ENCODE measurements at regions not wholly inside any gene's neighbourhood (a gene's known extent, or its start where the extent isn't known, plus 50 kb on each side); places are given as distances from the start of the nearest gene placed in this dataset.
"Not testable (repeated sequence)": the region's sequence is repeated elsewhere in the genome, so short reads cannot be mapped to it uniquely, and the experiment has no call there.

GRCh38 chr11:98289617-98290263, 731.0 kb upstream of the CNTN5 start:
- no peaks in the 10 kb centered on the region for H3K9me3 ChIP-seq
- H3K4me1 ChIP-seq = no peaks in the 10 kb centered on the region
- no peaks in the 10 kb centered on the region for H3K27me3 ChIP-seq
- no peak for TF ChIP-seq EP300 (IDR thresholded peaks at IDR 0.05)
- no peak for TF ChIP-seq POLR2AphosphoS5 (IDR thresholded peaks at IDR 0.05)
- TF ChIP-seq, protein P1, sequence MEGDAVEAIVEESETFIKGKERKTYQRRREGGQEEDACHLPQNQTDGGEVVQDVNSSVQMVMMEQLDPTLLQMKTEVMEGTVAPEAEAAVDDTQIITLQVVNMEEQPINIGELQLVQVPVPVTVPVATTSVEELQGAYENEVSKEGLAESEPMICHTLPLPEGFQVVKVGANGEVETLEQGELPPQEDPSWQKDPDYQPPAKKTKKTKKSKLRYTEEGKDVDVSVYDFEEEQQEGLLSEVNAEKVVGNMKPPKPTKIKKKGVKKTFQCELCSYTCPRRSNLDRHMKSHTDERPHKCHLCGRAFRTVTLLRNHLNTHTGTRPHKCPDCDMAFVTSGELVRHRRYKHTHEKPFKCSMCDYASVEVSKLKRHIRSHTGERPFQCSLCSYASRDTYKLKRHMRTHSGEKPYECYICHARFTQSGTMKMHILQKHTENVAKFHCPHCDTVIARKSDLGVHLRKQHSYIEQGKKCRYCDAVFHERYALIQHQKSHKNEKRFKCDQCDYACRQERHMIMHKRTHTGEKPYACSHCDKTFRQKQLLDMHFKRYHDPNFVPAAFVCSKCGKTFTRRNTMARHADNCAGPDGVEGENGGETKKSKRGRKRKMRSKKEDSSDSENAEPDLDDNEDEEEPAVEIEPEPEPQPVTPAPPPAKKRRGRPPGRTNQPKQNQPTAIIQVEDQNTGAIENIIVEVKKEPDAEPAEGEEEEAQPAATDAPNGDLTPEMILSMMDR (IDR thresholded peaks at IDR 0.05) = no peak
- TF ChIP-seq POLR2A (IDR thresholded peaks at IDR 0.05) = no peak
- H3K4me3 ChIP-seq = no peak overlapping the region
- no peak overlapping the region for H3K27ac ChIP-seq
- no peaks in the 10 kb centered on the region for H3K36me3 ChIP-seq
- no peak for DNase-seq
- intact Hi-C loops (cut with DNase I) = no loop called here
- WGBS, 2 donors = 61 to 74% methylated on average over 3 of the region's 3 CpGs

GRCh38 chr11:98296091-98296880, 724.5 kb upstream of the CNTN5 start:
- TF ChIP-seq EP300 (IDR thresholded peaks at IDR 0.05) (no peak), POLR2A (IDR thresholded peaks at IDR 0.05) (no peak), POLR2AphosphoS5 (IDR thresholded peaks at IDR 0.05) (no peak)
- TF ChIP-seq, protein P1 (IDR thresholded peaks at IDR 0.05) = no peak
- no peaks in the 10 kb centered on the region for H3K4me1 ChIP-seq
- intact Hi-C loops (cut with DNase I) = no loop called here
- no peak overlapping the region for H3K27ac ChIP-seq
- H3K27me3 ChIP-seq = no peaks in the 10 kb centered on the region
- H3K4me3 ChIP-seq = no peak overlapping the region
- WGBS, 2 donors = 55 to 62% methylated on average over 4 of the region's 4 CpGs
- no peaks in the 10 kb centered on the region for H3K36me3 ChIP-seq
- no peak for DNase-seq
- no peaks in the 10 kb centered on the region for H3K9me3 ChIP-seq

- no peaks in the 10 kb centered on the region for H3K4me1 ChIP-seq
- 60 to 77% methylated on average over 3 of the region's 3 CpGs for WGBS, 2 donors
These were observed 720.0 kb upstream of the CNTN5 start for GRCh38 chr11:98300719-98301118.

DNA sequence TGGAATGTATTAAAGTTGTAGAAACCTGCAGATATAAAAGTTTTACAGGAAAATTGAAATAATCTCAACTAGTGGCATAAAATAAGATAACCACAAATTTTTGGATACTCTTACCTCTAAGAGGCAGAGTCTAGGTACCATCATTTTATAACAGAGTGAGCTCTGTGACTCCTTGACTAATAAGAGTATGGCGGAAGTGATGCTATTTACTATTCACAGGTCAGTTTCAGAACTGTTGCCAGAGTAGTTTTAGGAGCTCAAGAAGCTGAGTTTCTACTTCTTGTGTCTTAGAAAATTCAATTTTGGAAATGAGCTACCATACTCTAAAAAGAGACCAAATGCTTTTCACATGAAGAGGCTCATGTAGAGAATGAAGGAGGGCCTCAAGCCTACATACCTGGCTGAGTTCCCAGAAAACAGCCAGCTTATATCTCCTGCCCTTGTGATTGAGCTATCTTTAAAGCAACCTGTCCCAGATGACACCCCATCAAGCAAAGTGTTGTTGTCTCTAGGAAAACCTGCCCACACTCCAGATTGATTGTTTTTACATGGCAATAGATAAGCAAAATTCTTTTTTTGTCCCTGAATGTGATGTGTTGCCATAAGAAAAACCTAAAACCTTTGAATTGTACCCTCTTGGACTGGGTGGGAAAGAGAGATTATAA, 712.8 kb upstream of the CNTN5 start:
- H3K36me3 ChIP-seq = no peaks in the 10 kb centered on the region
- intact Hi-C loops (cut with DNase I) = no loop called here
- WGBS, 2 donors = 95 to 96% methylated on average over 1 of the region's 1 CpG
- no peaks in the 10 kb centered on the region for H3K27me3 ChIP-seq
- H3K27ac ChIP-seq = no peak overlapping the region
- H3K4me1 ChIP-seq = no peaks in the 10 kb centered on the region
- no peaks in the 10 kb centered on the region for H3K9me3 ChIP-seq
- TF ChIP-seq POLR2A (IDR thresholded peaks at IDR 0.05) = no peak
- TF ChIP-seq EP300 (IDR thresholded peaks at IDR 0.05) = no peak
- TF ChIP-seq, protein P1 (IDR thresholded peaks at IDR 0.05) = no peak
- TF ChIP-seq POLR2AphosphoS5 (IDR thresholded peaks at IDR 0.05) = no peak
- H3K4me3 ChIP-seq = no peak overlapping the region
- DNase-seq = no peak

More at GRCh38 chr11:98300719-98301118, 720.0 kb upstream of the CNTN5 start:
- intact Hi-C loops (cut with DNase I) = no loop called here
- Histone ChIP-seq H3K4me3 (no peak overlapping the region), H3K27ac (no peak overlapping the region), H3K9me3 (no peaks in the 10 kb centered on the region), H3K27me3 (no peaks in the 10 kb centered on the region), H3K36me3 (no peaks in the 10 kb centered on the region)
- TF ChIP-seq POLR2AphosphoS5 (IDR thresholded peaks at IDR 0.05) = no peak
- TF ChIP-seq, protein P1 (IDR thresholded peaks at IDR 0.05) = no peak
- TF ChIP-seq EP300 (IDR thresholded peaks at IDR 0.05) = no peak
- no peak for TF ChIP-seq POLR2A (IDR thresholded peaks at IDR 0.05)
- no peak for DNase-seq

DNA sequence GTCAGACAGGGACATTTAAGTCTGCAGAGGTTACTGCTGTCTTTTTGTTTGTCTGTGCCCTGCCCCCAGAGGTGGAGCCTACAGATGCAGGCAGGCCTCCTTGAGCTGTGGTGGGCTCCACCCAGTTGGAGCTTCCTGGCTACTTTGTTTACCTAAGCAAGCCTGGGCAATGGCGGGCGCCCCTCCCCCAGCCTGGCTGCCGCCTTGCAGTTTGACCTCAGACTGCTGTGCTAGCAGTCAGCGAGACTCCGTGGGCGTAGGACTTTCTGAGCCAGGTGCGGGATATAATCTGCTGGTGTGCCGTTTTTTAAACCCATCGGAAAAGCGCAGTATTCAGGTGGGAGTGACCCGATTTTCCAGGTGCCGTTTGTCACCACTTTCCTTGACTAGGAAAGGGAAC, 690.4 kb upstream of the CNTN5 start:
- H3K27ac ChIP-seq; H3K27me3 ChIP-seq; H3K36me3 ChIP-seq; H3K9me3 ChIP-seq; intact Hi-C loops (cut with DNase I); H3K4me3 ChIP-seq; H3K4me1 ChIP-seq; DNase-seq: not testable (repeated sequence)
- 93 to 95% methylated on average over 11 to 12 of the region's 12 CpGs for WGBS, 2 donors

All from sigmoid colon (tissue), 6 donors.